ENCODE measurements at regions not wholly inside any gene's neighbourhood (a gene's known extent, or its start where the extent isn't known, plus 50 kb on each side); places are given as distances from the start of the nearest gene placed in this dataset.

GRCh38 chr9:108586471-108587139 is 269.2 kb downstream of the ACTL7B start:
- no peak for TF ChIP-seq CTCF (IDR thresholded peaks at IDR 0.05)
- no peak for TF ChIP-seq POLR2A (IDR thresholded peaks at IDR 0.05)
- no peak for TF ChIP-seq EP300 (IDR thresholded peaks at IDR 0.05)
